NCI-H748 (cell line): ENCODE measurements at regions not wholly inside any gene's neighbourhood (a gene's known extent, or its start where the extent isn't known, plus 50 kb on each side); places are given as distances from the start of the nearest gene placed in this dataset.
"Not testable (repeated sequence)": the region's sequence is repeated elsewhere in the genome, so short reads cannot be mapped to it uniquely, and the experiment has no call there.

Source experiments
- DNase-seq: peaks from one replicate; lab custom pipeline; 2025; ENCODE audit not compliant: unreplicated experiment; lab: John Stamatoyannopoulos, UW

GRCh38 chr12:42741771-42742510 is 152.4 kb upstream of the PRICKLE1 start:
- DNase-seq = no peak

GRCh38 chr12:42741091-42741490 is 151.5 kb upstream of the PRICKLE1 start:
- DNase-seq = no peak

- no peak for DNase-seq
Observed at GRCh38 chr12:42737398-42737797, 147.9 kb upstream of the PRICKLE1 start.

GRCh38 chr12:42735861-42736361 is 146.4 kb upstream of the PRICKLE1 start:
- DNase-seq = no peak

GRCh38 chr12:42733911-42734310 is 144.4 kb upstream of the PRICKLE1 start:
- DNase-seq = no peak

- DNase-seq = no peak
Observed at GRCh38 chr12:42732908-42733411, 143.4 kb upstream of the PRICKLE1 start.

- no peak for DNase-seq
Observed at GRCh38 chr12:42730291-42730690, 140.7 kb upstream of the PRICKLE1 start.

- DNase-seq = no peak
Observed at GRCh38 chr12:42729535-42729900, 140.0 kb upstream of the PRICKLE1 start.

- no peak for DNase-seq
Observed at GRCh38 chr12:42728770-42729534, 139.4 kb upstream of the PRICKLE1 start.

- no peak for DNase-seq
Observed at GRCh38 chr12:42728287-42728686, 138.7 kb upstream of the PRICKLE1 start.

- DNase-seq = no peak
Observed at GRCh38 chr12:42725809-42726208, 136.3 kb upstream of the PRICKLE1 start.

- no peak for DNase-seq
Observed at GRCh38 chr12:42716491-42716891, 126.9 kb upstream of the PRICKLE1 start.

- not testable (repeated sequence) for DNase-seq
Observed at GRCh38 chr12:42713566-42713965, 124.0 kb upstream of the PRICKLE1 start.

- peak; percentile 53 for DNase-seq
Observed at GRCh38 chr12:42708374-42708773, 118.8 kb upstream of the PRICKLE1 start.

- DNase-seq = no peak
Observed at GRCh38 chr12:42707312-42708226, 118.0 kb upstream of the PRICKLE1 start.

- no peak for DNase-seq
Observed at GRCh38 chr12:42706321-42706720, 116.8 kb upstream of the PRICKLE1 start.

- DNase-seq = no peak
Observed at GRCh38 chr12:42705863-42706262, 116.3 kb upstream of the PRICKLE1 start.

- no peak for DNase-seq
Observed at GRCh38 chr12:42704810-42705401, 115.4 kb upstream of the PRICKLE1 start.

GRCh38 chr12:42704340-42704739 is 114.8 kb upstream of the PRICKLE1 start:
- DNase-seq = no peak

- no peak for DNase-seq
Observed at GRCh38 chr12:42701084-42701483, 111.5 kb upstream of the PRICKLE1 start.

GRCh38 chr12:42698213-42698612 is 108.7 kb upstream of the PRICKLE1 start:
- DNase-seq = no peak
